H1 (cell line): ENCODE measurements at regions not wholly inside any gene's neighbourhood (a gene's known extent, or its start where the extent isn't known, plus 50 kb on each side); places are given as distances from the start of the nearest gene placed in this dataset.

Source experiments
- EP300 ChIP-seq, 2 experiments: IDR thresholded peaks; 1 replicate in 1 of 2; 2 replicates in 1 of 2; pipeline ENCODE4 v1.6.1; 2011 to 2012; ENCODE audit warnings: low read depth in 2 of 2, low read length in 2 of 2, mild to moderate bottlenecking in 2 of 2, borderline replicate concordance in 1 of 2, inconsistent platforms in 1 of 2, moderate library complexity in 1 of 2
- POLR2A ChIP-seq, 2 experiments: IDR thresholded peaks; 1 replicate in 1 of 2; 2 replicates in 1 of 2; pipeline ENCODE4 v1.6.1; 2011; ENCODE audit warnings: low read depth in 2 of 2, low read length in 2 of 2, mild to moderate bottlenecking in 2 of 2; ENCODE audit errors: control extremely low read depth in 1 of 2

GRCh38 chr7:79653136-79653631 lies 199.7 kb upstream of the MAGI2 start:
- TF ChIP-seq POLR2A (IDR thresholded peaks at IDR 0.05; ENCODE audit: control extremely low read depth in 1 of 2, low read depth in 2 of 2, low read length in 2 of 2) (no peak), EP300 (IDR thresholded peaks at IDR 0.05; ENCODE audit: borderline replicate concordance in 1 of 2, low read depth in 2 of 2, low read length in 2 of 2) (no peak)
